A549 (cell line): ENCODE measurements at regions not wholly inside any gene's neighbourhood (a gene's known extent, or its start where the extent isn't known, plus 50 kb on each side); places are given as distances from the start of the nearest gene placed in this dataset.

Source experiments
- CEBPB ChIP-seq, 2 experiments: fragments of >200 bp in 1 of 2; sonication (Bioruptor Twin) in 1 of 2; formaldehyde crosslinking in 1 of 2; IDR thresholded peaks; 2 replicates each; pipeline ENCODE4 v1.6.1; 2012 to 2016
- EP300 ChIP-seq, 2 experiments: fragments of >200 bp; sonication (Bioruptor Twin); formaldehyde crosslinking; IDR thresholded peaks; 2 replicates in 1 of 2; 3 replicates in 1 of 2; pipeline ENCODE4 v1.6.1; 2016 to 2017
- FOSL2 ChIP-seq, 2 experiments: fragments of 450-650 bp in 1 of 2; fragments of >200 bp in 1 of 2; sonication (Bioruptor Twin) in 1 of 2; formaldehyde crosslinking; IDR thresholded peaks; 2 replicates each; pipeline versions ENCODE4 v1.5.0 to v1.6.1; 2016 to 2020; ENCODE audit warnings: mild to moderate bottlenecking in 1 of 2, moderate library complexity in 1 of 2
- HOXB13 ChIP-seq: fragments of 250-450 bp; sonication (Bioruptor Pico); IDR thresholded peaks from 2 replicates; pipeline ENCODE4 v1.5.0; 2020; ENCODE audit warnings: low read depth, mild to moderate bottlenecking, moderate library complexity
- JUNB ChIP-seq: fragments of >200 bp; sonication (Bioruptor Twin); formaldehyde crosslinking; IDR thresholded peaks from 2 replicates; pipeline ENCODE4 v1.6.1; 2016
- MAFK ChIP-seq: fragments of 450-650 bp; IDR thresholded peaks from 2 replicates; pipeline ENCODE4 v1.6.1; 2014; ENCODE audit not compliant: partially characterized antibody
- MAZ ChIP-seq: fragments of 150-350 bp; IDR thresholded peaks from 2 replicates; pipeline ENCODE4 v1.6.1; 2014; ENCODE audit warnings: antibody characterized with exemption, low read depth, low read length, borderline replicate concordance
- POLR2A ChIP-seq: IDR thresholded peaks from 2 replicates; pipeline ENCODE4 v1.6.1; 2012; ENCODE audit warnings: mild to moderate bottlenecking, low read length
- SMC3 ChIP-seq: fragments of >200 bp; sonication (Bioruptor Twin); formaldehyde crosslinking; IDR thresholded peaks from 3 replicates; pipeline ENCODE4 v1.6.1; 2018; ENCODE audit warnings: inconsistent platforms
- SREBF2 ChIP-seq: fragments of 450-650 bp; IDR thresholded peaks from 2 replicates; pipeline ENCODE4 v1.6.1; 2014; ENCODE audit warnings: mild to moderate bottlenecking, moderate library complexity
- TF ChIP-seq, protein P1 (sequence below): fragments of 450-650 bp; IDR thresholded peaks from 2 replicates; pipeline ENCODE4 v1.6.1; 2014; ENCODE audit warnings: antibody characterized with exemption
- TF ChIP-seq, protein P2 (sequence below): fragments of >200 bp; sonication (Bioruptor Twin); formaldehyde crosslinking; IDR thresholded peaks from 3 replicates; pipeline ENCODE4 v1.5.1; 2016

DNA sequence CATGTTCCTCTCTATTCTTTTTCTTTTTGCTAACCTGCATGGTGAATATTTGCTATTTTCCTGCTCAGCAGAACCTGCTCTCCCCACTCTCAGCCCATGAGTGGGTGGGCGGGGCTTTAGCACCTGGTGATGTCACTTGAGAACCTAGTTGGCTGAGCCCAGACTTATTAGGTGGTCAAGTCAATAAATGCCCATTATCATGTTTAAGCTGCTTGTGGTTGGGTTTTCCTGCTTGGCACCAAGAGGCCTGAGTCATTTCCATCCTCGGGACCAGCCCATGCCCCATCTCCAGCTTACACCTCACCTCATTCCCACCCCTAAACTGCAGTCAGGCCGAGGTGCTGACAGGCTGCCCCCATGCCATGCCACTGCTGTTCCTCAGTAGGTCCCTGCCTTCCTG lies 226.6 kb downstream of the ANKRD30B start:
- TF ChIP-seq EP300 (IDR thresholded peaks at IDR 0.05) (no peak), SMC3 (no peak), FOSL2 (IDR thresholded peaks at IDR 0.05) (no peak), FOSL2 (CRISPR knock-in tag; IDR thresholded peaks at IDR 0.05) (no peak), POLR2A (no peak), MAZ (no peak), MAFK (no peak), JUNB (no peak), HOXB13 (no peak), CEBPB (IDR thresholded peaks at IDR 0.05) (no peak), SREBF2 (no peak)
- TF ChIP-seq, protein P1, sequence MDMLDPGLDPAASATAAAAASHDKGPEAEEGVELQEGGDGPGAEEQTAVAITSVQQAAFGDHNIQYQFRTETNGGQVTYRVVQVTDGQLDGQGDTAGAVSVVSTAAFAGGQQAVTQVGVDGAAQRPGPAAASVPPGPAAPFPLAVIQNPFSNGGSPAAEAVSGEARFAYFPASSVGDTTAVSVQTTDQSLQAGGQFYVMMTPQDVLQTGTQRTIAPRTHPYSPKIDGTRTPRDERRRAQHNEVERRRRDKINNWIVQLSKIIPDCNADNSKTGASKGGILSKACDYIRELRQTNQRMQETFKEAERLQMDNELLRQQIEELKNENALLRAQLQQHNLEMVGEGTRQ, result no peak
- TF ChIP-seq, protein P2, sequence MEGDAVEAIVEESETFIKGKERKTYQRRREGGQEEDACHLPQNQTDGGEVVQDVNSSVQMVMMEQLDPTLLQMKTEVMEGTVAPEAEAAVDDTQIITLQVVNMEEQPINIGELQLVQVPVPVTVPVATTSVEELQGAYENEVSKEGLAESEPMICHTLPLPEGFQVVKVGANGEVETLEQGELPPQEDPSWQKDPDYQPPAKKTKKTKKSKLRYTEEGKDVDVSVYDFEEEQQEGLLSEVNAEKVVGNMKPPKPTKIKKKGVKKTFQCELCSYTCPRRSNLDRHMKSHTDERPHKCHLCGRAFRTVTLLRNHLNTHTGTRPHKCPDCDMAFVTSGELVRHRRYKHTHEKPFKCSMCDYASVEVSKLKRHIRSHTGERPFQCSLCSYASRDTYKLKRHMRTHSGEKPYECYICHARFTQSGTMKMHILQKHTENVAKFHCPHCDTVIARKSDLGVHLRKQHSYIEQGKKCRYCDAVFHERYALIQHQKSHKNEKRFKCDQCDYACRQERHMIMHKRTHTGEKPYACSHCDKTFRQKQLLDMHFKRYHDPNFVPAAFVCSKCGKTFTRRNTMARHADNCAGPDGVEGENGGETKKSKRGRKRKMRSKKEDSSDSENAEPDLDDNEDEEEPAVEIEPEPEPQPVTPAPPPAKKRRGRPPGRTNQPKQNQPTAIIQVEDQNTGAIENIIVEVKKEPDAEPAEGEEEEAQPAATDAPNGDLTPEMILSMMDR, result no peak
